ENCODE measurements at regions not wholly inside any gene's neighbourhood (a gene's known extent, or its start where the extent isn't known, plus 50 kb on each side); places are given as distances from the start of the nearest gene placed in this dataset.
"Not testable (repeated sequence)": the region's sequence is repeated elsewhere in the genome, so short reads cannot be mapped to it uniquely, and the experiment has no call there.

- peak; percentile 16 for DNase-seq (ENCODE audit: low read depth)
- TF ChIP-seq, protein P1, sequence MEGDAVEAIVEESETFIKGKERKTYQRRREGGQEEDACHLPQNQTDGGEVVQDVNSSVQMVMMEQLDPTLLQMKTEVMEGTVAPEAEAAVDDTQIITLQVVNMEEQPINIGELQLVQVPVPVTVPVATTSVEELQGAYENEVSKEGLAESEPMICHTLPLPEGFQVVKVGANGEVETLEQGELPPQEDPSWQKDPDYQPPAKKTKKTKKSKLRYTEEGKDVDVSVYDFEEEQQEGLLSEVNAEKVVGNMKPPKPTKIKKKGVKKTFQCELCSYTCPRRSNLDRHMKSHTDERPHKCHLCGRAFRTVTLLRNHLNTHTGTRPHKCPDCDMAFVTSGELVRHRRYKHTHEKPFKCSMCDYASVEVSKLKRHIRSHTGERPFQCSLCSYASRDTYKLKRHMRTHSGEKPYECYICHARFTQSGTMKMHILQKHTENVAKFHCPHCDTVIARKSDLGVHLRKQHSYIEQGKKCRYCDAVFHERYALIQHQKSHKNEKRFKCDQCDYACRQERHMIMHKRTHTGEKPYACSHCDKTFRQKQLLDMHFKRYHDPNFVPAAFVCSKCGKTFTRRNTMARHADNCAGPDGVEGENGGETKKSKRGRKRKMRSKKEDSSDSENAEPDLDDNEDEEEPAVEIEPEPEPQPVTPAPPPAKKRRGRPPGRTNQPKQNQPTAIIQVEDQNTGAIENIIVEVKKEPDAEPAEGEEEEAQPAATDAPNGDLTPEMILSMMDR (conservative IDR thresholded peaks at IDR 0.05; ENCODE audit: low read depth, low read length) = no peak
- no peak overlapping the region for H3K4me3 ChIP-seq (ENCODE audit: low read depth, low read length)
Observed at GRCh38 chr2:183967756-183968155, 630.6 kb upstream of the ZNF804A start.

GRCh38 chr2:183975676-183976075 lies 622.7 kb upstream of the ZNF804A start:
- H3K4me3 ChIP-seq (ENCODE audit: low read depth, low read length); DNase-seq (ENCODE audit: low read depth): not testable (repeated sequence)

- H3K4me3 ChIP-seq (ENCODE audit: low read depth, low read length) = no peak overlapping the region
- DNase-seq (ENCODE audit: low read depth) = no peak
- TF ChIP-seq, protein P1 (conservative IDR thresholded peaks at IDR 0.05; ENCODE audit: low read depth, low read length) = no peak
Observed at GRCh38 chr2:183984871-183985270, 613.5 kb upstream of the ZNF804A start.

DNA sequence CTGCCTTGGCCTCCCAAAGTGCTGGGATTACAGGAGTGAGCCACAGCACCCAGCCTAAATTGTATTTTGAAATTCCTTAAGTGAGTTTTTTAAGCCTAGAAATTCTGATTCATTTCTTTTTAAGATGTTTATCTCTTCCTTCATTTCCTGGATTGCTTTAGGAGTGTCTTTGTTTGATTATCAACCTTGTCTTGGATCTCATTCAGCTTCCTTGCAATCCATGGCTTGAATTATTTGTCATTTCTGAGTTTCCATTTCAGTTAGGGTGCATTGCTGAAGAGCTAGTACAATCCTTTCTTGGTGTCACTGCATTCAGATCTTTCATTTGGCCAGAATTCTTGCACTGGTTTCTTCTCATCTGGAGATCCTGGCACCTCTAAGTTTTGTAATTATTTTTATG lies 606.4 kb upstream of the ZNF804A start:
- no peak for DNase-seq (ENCODE audit: low read depth)
- TF ChIP-seq, protein P1 (conservative IDR thresholded peaks at IDR 0.05; ENCODE audit: low read depth, low read length) = no peak
- H3K4me3 ChIP-seq (ENCODE audit: low read depth, low read length) = no peak overlapping the region

DNA sequence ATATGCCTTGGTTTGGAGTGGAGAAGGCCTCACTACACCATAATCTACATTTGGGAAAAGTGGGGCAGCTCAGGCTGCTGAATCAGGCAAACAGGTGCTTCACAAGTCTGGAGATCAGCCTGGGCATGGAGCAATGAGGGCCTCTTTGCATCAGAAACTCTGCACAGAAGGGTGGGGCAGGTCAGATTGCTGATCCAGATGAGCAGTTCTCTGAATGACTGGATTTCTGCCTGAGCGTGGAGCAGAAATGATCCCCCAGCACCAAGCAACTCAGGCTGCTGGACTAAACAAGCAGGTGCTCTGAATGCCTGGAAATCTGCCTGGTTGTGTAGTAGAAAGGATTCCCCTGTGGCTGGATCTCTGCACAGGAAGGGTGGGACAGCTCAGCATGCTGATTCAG lies 605.3 kb upstream of the ZNF804A start:
- TF ChIP-seq, protein P1 (conservative IDR thresholded peaks at IDR 0.05; ENCODE audit: low read depth, low read length) = no peak
- H3K4me3 ChIP-seq (ENCODE audit: low read depth, low read length) = no peak overlapping the region
- DNase-seq (ENCODE audit: low read depth) = no peak

GRCh38 chr2:183995632-183996031 lies 602.7 kb upstream of the ZNF804A start:
- TF ChIP-seq, protein P1 (conservative IDR thresholded peaks at IDR 0.05; ENCODE audit: low read depth, low read length) = no peak
- H3K4me3 ChIP-seq (ENCODE audit: low read depth, low read length) = no peak overlapping the region
- DNase-seq (ENCODE audit: low read depth) = peak; percentile 15

DNA sequence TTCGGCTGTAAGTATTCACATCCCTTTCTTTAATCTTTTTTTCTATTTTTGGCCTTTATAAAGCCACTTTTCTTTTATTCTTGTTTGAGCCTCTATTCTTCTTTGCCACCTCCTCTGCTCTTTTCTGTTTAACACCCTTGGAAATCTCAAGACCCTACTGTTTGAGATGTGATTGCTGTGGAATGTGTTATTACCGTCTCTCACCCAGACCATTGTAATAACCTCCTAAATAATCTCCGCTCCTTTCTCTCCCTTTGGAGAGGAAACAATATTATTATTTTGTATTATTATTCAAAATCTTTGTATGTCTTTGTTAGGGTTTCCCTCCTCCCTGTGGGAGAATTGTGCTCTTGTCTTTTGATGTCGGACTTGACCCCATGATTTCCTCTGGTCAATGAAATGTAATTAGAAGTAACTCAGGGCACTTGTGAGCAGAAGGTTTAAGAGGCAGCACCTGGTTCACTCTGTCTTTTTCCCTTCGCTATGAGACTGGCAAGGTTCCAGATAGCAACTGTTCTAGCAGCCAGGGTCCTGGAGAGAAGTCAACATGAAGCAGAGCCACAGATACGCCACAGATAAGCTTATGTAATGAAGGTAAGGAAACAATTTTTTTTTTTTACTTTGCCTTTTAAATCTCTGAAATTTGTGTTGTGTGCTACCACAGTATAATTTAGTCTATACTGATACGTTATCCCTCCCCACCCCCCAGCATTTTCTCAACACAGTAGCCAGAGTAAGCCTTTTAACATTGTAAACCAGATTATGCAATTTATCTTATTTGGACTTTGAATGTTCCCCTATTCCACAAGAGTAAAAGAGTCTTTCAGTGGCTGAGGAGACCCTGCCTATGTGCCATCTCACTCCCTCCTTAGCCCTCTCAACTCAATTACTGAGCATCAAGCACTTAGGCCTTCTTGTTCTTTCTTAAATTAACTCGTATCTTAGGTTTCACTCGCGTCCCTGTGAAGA lies 601.2 kb upstream of the ZNF804A start:
- H3K4me3 ChIP-seq (ENCODE audit: low read depth, low read length) = no peak overlapping the region
- no peak for DNase-seq (ENCODE audit: low read depth)
- TF ChIP-seq, protein P1 (conservative IDR thresholded peaks at IDR 0.05; ENCODE audit: low read depth, low read length) = no peak

All from epithelial cell of proximal tubule (primary cell).